GM12878 (cell line): ENCODE measurements at regions not wholly inside any gene's neighbourhood (a gene's known extent, or its start where the extent isn't known, plus 50 kb on each side); places are given as distances from the start of the nearest gene placed in this dataset.

Experiments
- CBX5 ChIP-seq: sonication (generic); IDR thresholded peaks from 2 replicates; pipeline ENCODE4 v1.6.1; 2016; ENCODE audit warnings: low read depth, moderate library complexity, mild to moderate bottlenecking, inconsistent platforms
- RAD51 ChIP-seq: fragments of 450-650 bp; IDR thresholded peaks from 2 replicates; pipeline ENCODE4 v1.6.1; 2016; ENCODE audit warnings: moderate library complexity, mild to moderate bottlenecking, inconsistent platforms
- TBL1XR1 ChIP-seq: IDR thresholded peaks from 2 replicates; pipeline ENCODE4 v1.6.1; 2012; ENCODE audit warnings: low read depth, low read length, improper control_type of control experiment
- ZNF24 ChIP-seq: fragments of 450-650 bp; IDR thresholded peaks from 2 replicates; pipeline ENCODE4 v1.6.1; 2017; ENCODE audit warnings: antibody characterized with exemption, mild to moderate bottlenecking
- TF ChIP-seq, protein P1 (sequence below), 3 experiments: IDR thresholded peaks in 2 of 3; conservative IDR thresholded peaks in 1 of 3; 2 replicates each; pipeline ENCODE4 v1.5.1; 2011; ENCODE audit warnings: low read depth in 3 of 3, low read length in 3 of 3, mild to moderate bottlenecking in 3 of 3, control low read depth in 2 of 3, moderate library complexity in 2 of 3, inconsistent platforms in 1 of 3, mixed read lengths in 1 of 3; ENCODE audit not compliant: control insufficient read depth in 2 of 3, insufficient read depth in 1 of 3; ENCODE audit errors: extremely low read depth in 1 of 3
- TF ChIP-seq, protein P2 (sequence below): fragments of 450-650 bp; IDR thresholded peaks from 2 replicates; pipeline ENCODE4 v1.6.1; 2014; ENCODE audit warnings: mild to moderate bottlenecking

DNA sequence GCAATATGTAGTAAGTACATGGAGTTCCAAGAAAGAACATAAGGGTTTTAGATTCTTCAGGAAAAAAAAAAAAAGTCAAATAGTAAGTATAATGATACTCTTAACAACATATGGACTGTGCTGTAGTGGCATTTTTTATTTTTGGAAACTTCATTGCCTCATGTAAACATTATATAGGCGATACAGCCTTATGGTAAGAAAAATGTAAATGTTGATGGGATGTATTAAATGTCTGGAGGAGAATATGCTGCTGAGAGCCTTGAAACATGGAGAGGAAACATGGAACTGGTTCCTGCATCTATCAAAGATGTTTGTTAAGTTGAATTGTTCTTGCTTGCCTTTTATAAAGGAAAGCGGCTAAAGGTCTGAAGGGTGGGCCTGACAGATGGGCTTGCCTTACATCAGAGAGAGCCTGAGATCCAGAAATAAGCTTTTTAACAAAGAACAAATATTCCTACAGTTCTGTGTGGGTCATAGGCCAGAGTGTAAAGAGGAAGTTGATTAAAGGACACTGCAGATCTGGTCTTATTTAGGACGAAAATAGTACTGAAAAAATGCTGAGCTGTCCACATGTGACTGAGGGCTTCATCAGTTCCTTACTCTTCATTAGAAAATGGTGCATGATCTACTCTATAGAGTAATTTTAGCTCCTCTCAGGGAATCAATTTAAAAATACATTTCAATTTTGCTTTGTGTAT is 448.1 kb upstream of the DCN start:
- no peak for TF ChIP-seq RAD51
- TF ChIP-seq, protein P1, sequence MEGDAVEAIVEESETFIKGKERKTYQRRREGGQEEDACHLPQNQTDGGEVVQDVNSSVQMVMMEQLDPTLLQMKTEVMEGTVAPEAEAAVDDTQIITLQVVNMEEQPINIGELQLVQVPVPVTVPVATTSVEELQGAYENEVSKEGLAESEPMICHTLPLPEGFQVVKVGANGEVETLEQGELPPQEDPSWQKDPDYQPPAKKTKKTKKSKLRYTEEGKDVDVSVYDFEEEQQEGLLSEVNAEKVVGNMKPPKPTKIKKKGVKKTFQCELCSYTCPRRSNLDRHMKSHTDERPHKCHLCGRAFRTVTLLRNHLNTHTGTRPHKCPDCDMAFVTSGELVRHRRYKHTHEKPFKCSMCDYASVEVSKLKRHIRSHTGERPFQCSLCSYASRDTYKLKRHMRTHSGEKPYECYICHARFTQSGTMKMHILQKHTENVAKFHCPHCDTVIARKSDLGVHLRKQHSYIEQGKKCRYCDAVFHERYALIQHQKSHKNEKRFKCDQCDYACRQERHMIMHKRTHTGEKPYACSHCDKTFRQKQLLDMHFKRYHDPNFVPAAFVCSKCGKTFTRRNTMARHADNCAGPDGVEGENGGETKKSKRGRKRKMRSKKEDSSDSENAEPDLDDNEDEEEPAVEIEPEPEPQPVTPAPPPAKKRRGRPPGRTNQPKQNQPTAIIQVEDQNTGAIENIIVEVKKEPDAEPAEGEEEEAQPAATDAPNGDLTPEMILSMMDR (IDR thresholded peaks at IDR 0.05 in 2 of 3, conservative IDR thresholded peaks at IDR 0.05 in 1 of 3; ENCODE audit: control insufficient read depth in 2 of 3, extremely low read depth in 1 of 3, insufficient read depth in 1 of 3, low read depth in 3 of 3, low read length in 3 of 3), result no peak
- TF ChIP-seq ZNF24, result no peak
- TF ChIP-seq, protein P2, sequence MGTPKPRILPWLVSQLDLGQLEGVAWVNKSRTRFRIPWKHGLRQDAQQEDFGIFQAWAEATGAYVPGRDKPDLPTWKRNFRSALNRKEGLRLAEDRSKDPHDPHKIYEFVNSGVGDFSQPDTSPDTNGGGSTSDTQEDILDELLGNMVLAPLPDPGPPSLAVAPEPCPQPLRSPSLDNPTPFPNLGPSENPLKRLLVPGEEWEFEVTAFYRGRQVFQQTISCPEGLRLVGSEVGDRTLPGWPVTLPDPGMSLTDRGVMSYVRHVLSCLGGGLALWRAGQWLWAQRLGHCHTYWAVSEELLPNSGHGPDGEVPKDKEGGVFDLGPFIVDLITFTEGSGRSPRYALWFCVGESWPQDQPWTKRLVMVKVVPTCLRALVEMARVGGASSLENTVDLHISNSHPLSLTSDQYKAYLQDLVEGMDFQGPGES, result no peak
- no peak for TF ChIP-seq CBX5
- TF ChIP-seq TBL1XR1, result no peak
